K562 (cell line): ENCODE measurements at regions not wholly inside any gene's neighbourhood (a gene's known extent, or its start where the extent isn't known, plus 50 kb on each side); places are given as distances from the start of the nearest gene placed in this dataset.

Source experiments
- ATAC-seq: fragments of 200-7000 bp; cut with Tn5 transposase; 3 replicates; pipeline ENCODE4 v1.9.1; 2020; ENCODE audit warnings: moderate library complexity
- BruUV-seq: library from RNA; stranded (reverse); fragments of 400-500 nt; replicated peaks from 2 replicates; lab custom pipeline; 2021; lab: Mats Ljungman, UMichigan
- CTCF ChIA-PET: fragments of 300-600 bp; formaldehyde crosslinking; extraction: SDS; loops from one replicate; lab custom pipeline; 2021; ENCODE audit warnings: low intra/inter-chr PET ratio; lab: Yijun Ruan, JAX
- POLR2A ChIA-PET: fragments of 300-600, 350-650 bp; sonication (Branson Sonifier 250); formaldehyde crosslinking; extraction: SDS; loops from one replicate; lab custom pipeline; 2021; ENCODE audit warnings: antibody characterized with exemption, inconsistent platforms; lab: Yijun Ruan, JAX
- DNase-seq, 4 experiments: peaks; one replicate each; pipeline versions ENCODE4 v3.0.0 to v3.0.0-alpha.2; 2011 to 2018; ENCODE audit warnings: low spot score in 3 of 4, mixed read lengths in 3 of 4; ENCODE audit errors: extremely low read depth in 1 of 4
- FAIRE-seq: peaks from 2 replicates; lab custom pipeline; 2011; peaks lifted over from hg19 to GRCh38; lab: Jason Lieb, UNC
- H2AFZ ChIP-seq: 2 replicates; pipeline ENCODE4 v1.6.0; 2011; ENCODE audit warnings: low read depth, low read length, control low read depth, inconsistent platforms
- H3K27ac ChIP-seq: fragments of 200-600 bp; 3 replicates; pipeline ENCODE4 v1.8.0; 2011; ENCODE audit warnings: low read depth, mild to moderate bottlenecking, control low read depth, inconsistent platforms, low read length, moderate library complexity, mixed read lengths; ENCODE audit errors: extremely low read depth
- H3K27me3 ChIP-seq, 2 experiments: fragments of 300-600 bp in 1 of 2; 2 replicates in 1 of 2; 3 replicates in 1 of 2; pipeline versions ENCODE4 v1.6.0 to v1.8.0; 2011; ENCODE audit warnings: inconsistent platforms in 2 of 2, low read length in 2 of 2, mild to moderate bottlenecking in 1 of 2, mixed read lengths in 1 of 2, moderate library complexity in 1 of 2; ENCODE audit not compliant: control insufficient read depth in 2 of 2, insufficient read depth in 2 of 2
- H3K36me3 ChIP-seq: fragments of 300-600 bp; 3 replicates; pipeline ENCODE4 v1.8.0; 2011; ENCODE audit warnings: mild to moderate bottlenecking, low read length, inconsistent platforms; ENCODE audit not compliant: control insufficient read depth, insufficient read depth
- H3K4me1 ChIP-seq, 2 experiments: fragments of 200-600 bp in 1 of 2; replicated peaks in 1 of 2; 2 replicates in 1 of 2; 3 replicates in 1 of 2; pipeline versions ENCODE4 v1.5.1 to v1.8.0; 2011; ENCODE audit warnings: inconsistent platforms in 2 of 2, low read length in 2 of 2, mild to moderate bottlenecking in 1 of 2, mixed read lengths in 1 of 2, moderate library complexity in 1 of 2; ENCODE audit not compliant: control insufficient read depth in 2 of 2, insufficient read depth in 2 of 2
- H3K4me2 ChIP-seq: 2 replicates; pipeline ENCODE4 v1.6.1; 2011; ENCODE audit warnings: low read length, control low read depth, inconsistent platforms, mixed read lengths; ENCODE audit not compliant: insufficient read depth
- H3K4me3 ChIP-seq: fragments of 200-600 bp; sonication (generic), shearing (Covaris generic); 2 replicates; pipeline ENCODE4 v1.5.1; 2016; ENCODE audit warnings: control low read depth, inconsistent platforms
- H3K79me2 ChIP-seq: fragments of 200-600 bp; 3 replicates; pipeline ENCODE4 v1.8.0; 2011; ENCODE audit warnings: low read length, inconsistent platforms; ENCODE audit not compliant: control insufficient read depth, insufficient read depth
- H3K9ac ChIP-seq, 2 experiments: 2 replicates each; pipeline versions ENCODE4 v1.6.0 to v1.6.1; 2011; ENCODE audit warnings: low read depth in 2 of 2, low read length in 2 of 2, control low read depth in 1 of 2, inconsistent platforms in 1 of 2, mild to moderate bottlenecking in 1 of 2, mixed read lengths in 1 of 2; ENCODE audit not compliant: insufficient read depth in 1 of 2
- H3K9me1 ChIP-seq: one replicate; pipeline ENCODE4 v1.6.0; 2011; ENCODE audit warnings: inconsistent platforms, mild to moderate bottlenecking, low read length, moderate library complexity; ENCODE audit not compliant: control insufficient read depth, insufficient read depth
- H3K9me3 ChIP-seq: replicated peaks from 2 replicates; pipeline ENCODE4 v1.5.1; 2011; ENCODE audit warnings: low read depth, low read length, inconsistent platforms; ENCODE audit not compliant: control insufficient read depth, insufficient read depth
- H4K20me1 ChIP-seq: replicated peaks from 2 replicates; pipeline ENCODE4 v1.6.1; 2011; ENCODE audit warnings: low read length, inconsistent platforms, mixed read lengths; ENCODE audit not compliant: control insufficient read depth, insufficient read depth
- C11orf30 ChIP-seq: fragments of 450-650 bp; IDR thresholded peaks from 2 replicates; pipeline ENCODE4 v1.6.1; 2016; ENCODE audit warnings: low read depth, mild to moderate bottlenecking
- EHMT2 ChIP-seq: fragments of 450-650 bp; IDR thresholded peaks from 2 replicates; pipeline ENCODE4 v1.6.1; 2018; ENCODE audit warnings: antibody characterized with exemption
- ELF2 ChIP-seq: fragments of 250-450 bp; sonication (Bioruptor Pico); IDR thresholded peaks from 2 replicates; pipeline ENCODE4 v1.5.0; 2021; ENCODE audit warnings: mild to moderate bottlenecking
- LARP7 ChIP-seq: fragments of 450-650 bp; IDR thresholded peaks from 2 replicates; pipeline ENCODE4 v1.6.1; 2016
- MAFK ChIP-seq: IDR thresholded peaks from 2 replicates; pipeline ENCODE4 v1.6.1; 2011; ENCODE audit warnings: low read length, improper control_type of control experiment
- POLR3A ChIP-seq: IDR thresholded peaks from 2 replicates; pipeline ENCODE4 v1.6.1; 2011; ENCODE audit warnings: borderline replicate concordance, mild to moderate bottlenecking, moderate library complexity; ENCODE audit not compliant: insufficient read length, insufficient read depth; ENCODE audit errors: extremely low read depth
- RBM15 ChIP-seq: fragments of 200-400 bp; formaldehyde crosslinking; IDR thresholded peaks from 2 replicates; pipeline ENCODE4 v1.6.1; 2018; ENCODE audit warnings: mild to moderate bottlenecking, low read length, moderate library complexity; ENCODE audit not compliant: insufficient read depth
- REST ChIP-seq, 2 experiments: fragments of 450-650 bp; formaldehyde crosslinking in 1 of 2; IDR thresholded peaks; 2 replicates each; pipeline versions ENCODE4 v1.4.0 to v1.6.1; 2014 to 2020; ENCODE audit warnings: mild to moderate bottlenecking in 2 of 2, borderline replicate concordance in 1 of 2, low read depth in 1 of 2
- WGBS: fragments of 100-300 bp; shearing (Covaris generic); methylation state at CpG from one replicate; pipeline ENCODE4 v1.1.6; 2016; ENCODE audit warnings: low coverage, mixed read lengths; ENCODE audit not compliant: insufficient coverage; ENCODE audit errors: missing lambda C conversion rate; 5-methylcytosine and 5-hydroxymethylcytosine counted together
- in situ Hi-C: fragments of 300-500 bp; cut with MboI; formaldehyde crosslinking; loops from 4 replicates; pipeline ENCODE4 v1.15.0; 2018; ENCODE audit warnings: inconsistent platforms, mixed read lengths
- intact Hi-C: fragments of 100-400 bp; cut with micrococcal nuclease; formaldehyde crosslinking; loops from 2 replicates; pipeline ENCODE4 v1.14.2; 2022
- TF ChIP-seq, protein P1 (sequence below): fragments of 250-450 bp; sonication (Bioruptor Pico); IDR thresholded peaks from 2 replicates; pipeline ENCODE4 v1.5.0; 2021

DNA sequence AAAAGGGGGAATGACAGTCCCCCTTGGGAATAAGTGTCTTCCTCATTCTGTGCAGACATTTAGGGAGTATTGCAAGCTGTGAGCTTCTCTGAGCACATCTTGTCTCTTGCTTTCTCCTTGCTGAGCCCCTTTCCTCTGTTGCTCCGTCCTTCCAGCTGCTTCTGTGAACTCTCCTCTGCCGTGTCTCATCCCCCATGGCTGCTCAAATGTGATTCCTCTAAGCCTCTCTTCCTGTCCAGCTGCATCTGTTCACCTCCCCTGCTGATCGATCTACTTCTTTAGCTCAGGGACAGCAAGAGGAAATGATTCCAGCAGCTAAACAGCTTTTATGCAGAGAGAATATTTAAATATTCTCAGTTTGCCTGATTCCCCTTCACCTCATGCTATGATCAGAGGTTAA, 328.0 kb upstream of the DNAJC19 start (continued):
- TF ChIP-seq RBM15 = no peak

DNA sequence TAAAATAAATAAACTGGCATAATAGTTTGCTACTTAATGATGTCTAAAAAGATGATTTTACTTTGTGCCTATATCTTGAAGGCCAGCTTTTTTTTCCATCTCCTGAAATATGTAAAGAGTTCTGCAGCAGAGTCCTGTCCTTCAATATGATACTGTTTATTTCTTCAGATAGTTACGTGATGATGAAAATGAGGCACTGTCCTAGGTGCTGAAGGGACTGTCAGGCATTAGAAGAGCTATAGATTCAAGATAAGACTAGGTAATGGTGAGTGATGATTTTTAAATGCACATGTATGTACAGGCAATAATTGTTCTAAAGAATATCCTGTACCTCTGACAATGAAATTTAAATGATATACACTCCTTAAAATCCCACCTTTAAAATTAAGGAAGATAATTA, 326.9 kb upstream of the DNAJC19 start:
- H3K4me3 ChIP-seq = no peak overlapping the region
- no peaks in the 10 kb centered on the region for H4K20me1 ChIP-seq
- no peak for FAIRE-seq
- DNase-seq = peak in 1 of 4 experiments; percentile 1
- no peaks in the 10 kb centered on the region for H3K9me3 ChIP-seq
- in situ Hi-C loops (no loop called here), intact Hi-C loops (no loop called here)
- H3K9ac ChIP-seq = no peak overlapping the region
- H3K79me2 ChIP-seq = no peaks in the 10 kb centered on the region
- H3K4me2 ChIP-seq = no peak overlapping the region
- no peaks in the 10 kb centered on the region for H3K36me3 ChIP-seq
- 0% methylated on average over 1 of the region's 1 CpG for WGBS
- H3K9me1 ChIP-seq = no peaks in the 10 kb centered on the region
- H3K27ac ChIP-seq = no peak overlapping the region
- no peak overlapping the region for H2AFZ ChIP-seq
- no peaks in the 10 kb centered on the region for H3K4me1 ChIP-seq
- no peaks in the 10 kb centered on the region for H3K27me3 ChIP-seq
- POLR2A ChIA-PET = interaction anchor here (0.6 kb wide), 1 partner anchor 1089 kb away, joined by 3 read pairs; no protein-coding TSS in a partner anchor
- no peak for TF ChIP-seq ELF2
- TF ChIP-seq POLR3A = no peak
- TF ChIP-seq C11orf30 = no peak
- peak; percentile 78 for TF ChIP-seq REST (IDR thresholded peaks at IDR 0.05; ENCODE audit: borderline replicate concordance)
- TF ChIP-seq REST (CRISPR knock-in tag; IDR thresholded peaks at IDR 0.05; ENCODE audit: low read depth) = no peak
- no peak for TF ChIP-seq LARP7
- TF ChIP-seq MAFK = no peak
- TF ChIP-seq EHMT2 = peak; percentile 53; the same call in 1 of the 2 replicates
- TF ChIP-seq, protein P1, sequence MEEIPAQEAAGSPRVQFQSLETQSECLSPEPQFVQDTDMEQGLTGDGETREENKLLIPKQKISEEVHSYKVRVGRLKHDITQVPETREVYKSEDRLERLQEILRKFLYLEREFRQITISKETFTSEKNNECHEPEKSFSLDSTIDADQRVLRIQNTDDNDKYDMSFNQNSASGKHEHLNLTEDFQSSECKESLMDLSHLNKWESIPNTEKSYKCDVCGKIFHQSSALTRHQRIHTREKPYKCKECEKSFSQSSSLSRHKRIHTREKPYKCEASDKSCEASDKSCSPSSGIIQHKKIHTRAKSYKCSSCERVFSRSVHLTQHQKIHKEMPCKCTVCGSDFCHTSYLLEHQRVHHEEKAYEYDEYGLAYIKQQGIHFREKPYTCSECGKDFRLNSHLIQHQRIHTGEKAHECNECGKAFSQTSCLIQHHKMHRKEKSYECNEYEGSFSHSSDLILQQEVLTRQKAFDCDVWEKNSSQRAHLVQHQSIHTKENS (CRISPR knock-in tag) = no peak
- TF ChIP-seq, all 486 proteins: peak for 2
- CTCF ChIA-PET = no interaction called here
- BruUV-seq = no TSS peak
- no peak for ATAC-seq
